Fibroblast of skin of right quadriceps (primary cell): ENCODE measurements at regions not wholly inside any gene's neighbourhood (a gene's known extent, or its start where the extent isn't known, plus 50 kb on each side); places are given as distances from the start of the nearest gene placed in this dataset.

Source experiments
- DNase-seq: peaks from one replicate; pipeline ENCODE4 v3.0.0-alpha.2; 2013

GRCh38 chrX:16451334-16451733 is 198.6 kb upstream of the S100G start:
- no peak for DNase-seq

- peak; percentile 53 for DNase-seq
Measured at GRCh38 chrX:16454926-16455325, 195.0 kb upstream of the S100G start.

- peak; percentile 82 for DNase-seq
Measured at GRCh38 chrX:16457239-16457638, 192.7 kb upstream of the S100G start.

- DNase-seq = no peak
Measured at GRCh38 chrX:16458208-16458607, 191.8 kb upstream of the S100G start.

GRCh38 chrX:16459008-16459407 is 190.9 kb upstream of the S100G start:
- no peak for DNase-seq

- DNase-seq = no peak
Measured at GRCh38 chrX:16461968-16462367, 188.0 kb upstream of the S100G start.

GRCh38 chrX:16462912-16463311 is 187.0 kb upstream of the S100G start:
- DNase-seq = peak; percentile 92

- DNase-seq = no peak
Measured at GRCh38 chrX:16464369-16464768, 185.6 kb upstream of the S100G start.

GRCh38 chrX:16465081-16465876 is 184.7 kb upstream of the S100G start:
- no peak for DNase-seq

GRCh38 chrX:16466640-16467432 is 183.1 kb upstream of the S100G start:
- peak; percentile 62 for DNase-seq

GRCh38 chrX:16469870-16470269 is 180.1 kb upstream of the S100G start:
- DNase-seq = no peak

GRCh38 chrX:16472345-16472744 is 177.6 kb upstream of the S100G start:
- no peak for DNase-seq

- DNase-seq = no peak
Measured at GRCh38 chrX:16474511-16474910, 175.4 kb upstream of the S100G start.

- no peak for DNase-seq
Measured at GRCh38 chrX:16476009-16476408, 173.9 kb upstream of the S100G start.

GRCh38 chrX:16476692-16477091 is 173.3 kb upstream of the S100G start:
- no peak for DNase-seq

GRCh38 chrX:16479206-16479869 is 170.6 kb upstream of the S100G start:
- peak; percentile 70 for DNase-seq

GRCh38 chrX:16480049-16480448 is 169.9 kb upstream of the S100G start:
- DNase-seq = no peak

GRCh38 chrX:16484338-16484737 is 165.6 kb upstream of the S100G start:
- peak; percentile 93 for DNase-seq

- peak; percentile 75 for DNase-seq
Measured at GRCh38 chrX:16487620-16488385, 162.2 kb upstream of the S100G start.

- DNase-seq = peak; percentile 41
Measured at GRCh38 chrX:16488959-16489358, 161.0 kb upstream of the S100G start.

GRCh38 chrX:16491461-16491860 is 158.5 kb upstream of the S100G start:
- DNase-seq = no peak

- DNase-seq = no peak
Measured at GRCh38 chrX:16496175-16496574, 153.8 kb upstream of the S100G start.
